Colonic mucosa (tissue), 4 donors: ENCODE measurements at regions not wholly inside any gene's neighbourhood (a gene's known extent, or its start where the extent isn't known, plus 50 kb on each side); places are given as distances from the start of the nearest gene placed in this dataset.

Source experiments
- DNase-seq: peaks from one replicate; pipeline ENCODE4 v3.0.0-alpha.2; 2020
- H3K27ac ChIP-seq: fragments of 200-600 bp; one replicate; pipeline ENCODE4 v1.8.0; 2021
- H3K27me3 ChIP-seq: fragments of 200-600 bp; one replicate; pipeline ENCODE4 v1.8.0; 2021
- H3K36me3 ChIP-seq: fragments of 200-600 bp; one replicate; pipeline ENCODE4 v1.8.0; 2021
- H3K4me1 ChIP-seq: fragments of 200-600 bp; one replicate; pipeline ENCODE4 v1.8.0; 2021; ENCODE audit warnings: mild to moderate bottlenecking
- H3K4me3 ChIP-seq: fragments of 200-600 bp; one replicate; pipeline ENCODE4 v1.8.0; 2021
- H3K9ac ChIP-seq, 2 donors: one replicate each; pipeline ENCODE4 v1.7.0; 2013; ENCODE audit warnings: control low read depth in 2 of 2, low read depth in 2 of 2, low read length in 2 of 2
- H3K9me3 ChIP-seq: fragments of 200-600 bp; one replicate; pipeline ENCODE4 v1.8.0; 2021
- CTCF ChIP-seq: fragments of 200-600 bp; IDR thresholded peaks from one replicate; pipeline ENCODE4 v1.8.0; 2022; ENCODE audit warnings: antibody characterized with exemption, mild to moderate bottlenecking
- intact Hi-C: fragments of 100-400 bp; cut with DNase I; formaldehyde crosslinking; loops from one replicate; pipeline ENCODE4 v1.14.1; 2022
- donor health status: healthy.
- donor health status: DM: no; HTN: no; CAD: no.
- donor health status: DM: no; HTN: no; CAD: no.

DNA sequence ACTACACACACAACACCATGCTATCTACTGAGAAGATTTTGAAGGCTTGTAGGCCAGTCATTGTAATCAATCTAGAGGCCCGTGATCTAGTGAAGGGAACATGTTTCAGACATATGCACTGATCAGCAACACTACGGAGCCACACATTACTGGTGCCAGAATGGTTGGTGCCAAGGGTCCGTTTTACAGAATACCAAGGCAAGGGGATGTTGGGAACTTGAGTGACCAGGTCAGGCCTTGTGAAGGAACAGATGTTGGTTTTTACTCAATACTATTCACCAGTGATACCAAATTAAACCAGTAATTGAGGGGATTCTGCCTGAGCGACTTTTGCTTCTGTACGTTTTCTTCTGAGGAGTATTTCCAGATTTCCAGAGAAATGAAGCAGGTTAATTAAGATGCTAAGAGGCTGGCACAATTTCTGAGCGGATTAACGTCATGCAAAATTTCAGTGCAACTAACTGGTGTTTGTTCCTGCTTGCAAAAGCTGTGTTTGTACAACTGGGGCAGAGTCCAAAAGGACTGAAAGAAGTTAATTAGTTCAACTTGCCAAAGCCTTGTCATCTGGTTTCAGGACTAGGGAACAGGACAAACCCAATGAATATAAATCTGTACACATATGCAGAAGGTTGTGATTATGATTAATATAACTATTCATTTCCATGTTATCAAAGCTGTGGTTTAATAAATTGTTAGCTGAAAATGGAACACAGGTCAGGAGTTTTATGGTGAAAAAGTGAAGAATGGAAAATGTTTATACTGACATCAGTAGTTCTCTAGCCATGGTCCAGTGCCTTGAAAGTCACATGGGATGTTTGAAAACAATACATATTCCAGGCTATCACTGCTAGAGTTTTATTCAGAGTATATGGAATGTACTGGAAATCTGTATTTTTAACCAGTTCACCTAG, 432.1 kb upstream of the DCC start:
- TF ChIP-seq CTCF, result no peak
- H3K27me3 ChIP-seq, result no peaks in the 10 kb centered on the region
- no peaks in the 10 kb centered on the region for H3K9me3 ChIP-seq
- no peak overlapping the region for H3K4me3 ChIP-seq
- DNase-seq, result peak; percentile 22
- no peak overlapping the region for H3K27ac ChIP-seq
- H3K4me1 ChIP-seq, result no peaks in the 10 kb centered on the region
- H3K9ac ChIP-seq, result no peak overlapping the region
- intact Hi-C loops, result no loop called here
- H3K36me3 ChIP-seq, result no peaks in the 10 kb centered on the region

DNA sequence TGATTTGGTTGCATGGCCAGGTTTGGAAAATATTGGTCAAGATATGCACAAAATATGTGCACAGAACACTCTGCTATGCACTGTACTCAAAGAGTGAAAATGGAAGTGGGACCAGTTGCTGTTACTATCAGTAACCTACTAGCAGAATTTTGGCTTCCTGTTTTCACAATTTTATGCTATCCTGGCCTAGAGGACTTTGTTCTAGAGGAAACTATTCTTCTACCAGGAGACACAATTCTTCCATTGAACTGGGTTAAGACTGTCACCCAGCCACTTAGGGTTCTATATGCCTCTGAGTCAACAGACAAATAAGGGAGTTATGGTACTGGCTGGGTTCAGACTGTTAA, 431.4 kb upstream of the DCC start:
- TF ChIP-seq CTCF, result no peak
- Histone ChIP-seq H3K36me3 (no peaks in the 10 kb centered on the region), H3K27ac (no peak overlapping the region), H3K4me1 (no peaks in the 10 kb centered on the region), H3K9ac (no peak overlapping the region), H3K4me3 (no peak overlapping the region), H3K9me3 (no peaks in the 10 kb centered on the region), H3K27me3 (no peaks in the 10 kb centered on the region)
- intact Hi-C loops, result no loop called here
- DNase-seq, result no peak

DNA sequence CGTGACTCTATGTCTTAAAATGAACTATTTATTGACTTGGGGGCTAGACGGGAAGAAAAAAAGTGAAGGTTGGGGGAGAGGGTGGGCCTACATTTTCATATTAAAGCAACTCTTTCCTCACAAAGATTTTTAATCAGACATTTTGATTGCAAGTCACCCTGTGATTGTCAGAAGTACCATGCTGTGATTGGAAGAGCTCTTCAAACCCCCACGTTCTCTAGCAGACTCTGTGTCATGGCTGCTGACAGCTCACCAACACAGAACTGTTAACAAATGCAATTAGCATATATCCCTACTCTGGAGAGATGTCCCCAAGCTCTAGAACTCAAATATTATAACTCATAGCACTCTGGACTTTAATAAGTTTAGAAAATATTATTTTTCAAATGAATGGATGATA, 428.4 kb upstream of the DCC start:
- H3K27ac ChIP-seq, result no peak overlapping the region
- no peak overlapping the region for H3K4me3 ChIP-seq
- no peak for DNase-seq
- intact Hi-C loops, result no loop called here
- H3K9ac ChIP-seq, result no peak overlapping the region
- no peaks in the 10 kb centered on the region for H3K9me3 ChIP-seq
- TF ChIP-seq CTCF, result no peak
- no peaks in the 10 kb centered on the region for H3K27me3 ChIP-seq
- H3K36me3 ChIP-seq, result no peaks in the 10 kb centered on the region
- no peaks in the 10 kb centered on the region for H3K4me1 ChIP-seq

- Histone ChIP-seq H3K9ac (no peak overlapping the region), H3K27me3 (no peaks in the 10 kb centered on the region), H3K36me3 (no peaks in the 10 kb centered on the region), H3K4me3 (no peak overlapping the region), H3K27ac (no peak overlapping the region), H3K4me1 (no peaks in the 10 kb centered on the region), H3K9me3 (no peaks in the 10 kb centered on the region)
- no peak for TF ChIP-seq CTCF
- intact Hi-C loops, result no loop called here
- DNase-seq, result no peak
Measured at GRCh38 chr18:51912381-51912780, 427.6 kb upstream of the DCC start.

- H3K9ac ChIP-seq, result no peak overlapping the region
- no peaks in the 10 kb centered on the region for H3K9me3 ChIP-seq
- no peaks in the 10 kb centered on the region for H3K4me1 ChIP-seq
- H3K36me3 ChIP-seq, result no peaks in the 10 kb centered on the region
- intact Hi-C loops, result no loop called here
- H3K27me3 ChIP-seq, result no peaks in the 10 kb centered on the region
- TF ChIP-seq CTCF, result no peak
- no peak for DNase-seq
- no peak overlapping the region for H3K4me3 ChIP-seq
- H3K27ac ChIP-seq, result no peak overlapping the region
Measured at GRCh38 chr18:51915176-51915575, 424.8 kb upstream of the DCC start.
